H1 (cell line): ENCODE measurements at regions not wholly inside any gene's neighbourhood (a gene's known extent, or its start where the extent isn't known, plus 50 kb on each side); places are given as distances from the start of the nearest gene placed in this dataset.

ENCODE experiments used
- PHF8 ChIP-seq: fragments of 200-600 bp; sonication (generic); conservative IDR thresholded peaks from 2 replicates; pipeline ENCODE4 v1.7.1; 2012; ENCODE audit warnings: low read depth, mild to moderate bottlenecking, inconsistent platforms, low read length, moderate library complexity
- TAF7 ChIP-seq: optimal IDR thresholded peaks from 2 replicates; pipeline ENCODE3; 2011; ENCODE audit warnings: low read depth, mild to moderate bottlenecking, inconsistent platforms, low read length, moderate library complexity, borderline replicate concordance

DNA sequence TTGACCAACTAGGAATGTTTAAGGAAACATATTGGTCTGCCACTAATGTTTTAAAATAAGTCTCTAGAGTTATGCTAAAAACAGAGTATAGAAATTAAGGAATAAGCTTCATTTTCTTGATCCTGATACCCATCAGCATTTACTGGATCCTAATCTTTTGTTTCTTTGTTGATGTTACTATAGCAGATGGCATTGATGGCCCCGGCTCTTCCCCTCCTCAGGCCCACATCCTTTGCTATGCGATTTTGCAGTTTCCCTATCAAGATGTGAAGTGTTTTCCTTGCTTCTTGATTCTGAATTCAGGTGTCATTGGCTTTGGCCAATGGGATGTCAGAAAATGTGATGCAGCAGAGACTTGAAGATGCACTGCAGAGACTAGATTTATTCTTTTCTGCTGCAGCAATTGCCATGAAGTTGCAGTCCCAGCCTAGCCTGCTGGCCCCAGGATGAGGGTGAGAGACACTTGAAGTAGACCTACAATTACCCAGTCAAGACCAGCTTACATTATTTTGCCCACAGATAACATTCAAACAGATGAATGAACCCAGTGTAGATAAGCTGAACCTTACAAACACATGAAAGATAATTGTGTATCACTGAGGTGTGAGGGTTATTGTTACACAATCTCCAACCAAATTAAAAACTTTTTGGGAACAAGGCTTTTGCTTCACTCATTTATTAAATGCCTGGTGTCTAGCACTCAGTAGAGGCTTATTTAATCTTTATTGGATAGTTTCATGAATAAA, 115.2 kb upstream of the ITGA4 start (continued):
- TF ChIP-seq TAF7: no peak
- TF ChIP-seq PHF8: no peak
